22Rv1 (cell line): ENCODE measurements at regions not wholly inside any gene's neighbourhood (a gene's known extent, or its start where the extent isn't known, plus 50 kb on each side); places are given as distances from the start of the nearest gene placed in this dataset.

Experiments
- ZFX ChIP-seq: fragments of 450-650 bp; IDR thresholded peaks from 2 replicates; pipeline ENCODE4 v1.6.1; 2017; ENCODE audit warnings: antibody characterized with exemption, borderline replicate concordance
- TF ChIP-seq, protein P1 (sequence below): fragments of 450-650 bp; IDR thresholded peaks from 2 replicates; pipeline ENCODE4 v1.5.1; 2017; ENCODE audit warnings: mild to moderate bottlenecking

GRCh38 chr4:56267558-56267957 lies 119.7 kb downstream of the AASDH start:
- TF ChIP-seq, protein P1, sequence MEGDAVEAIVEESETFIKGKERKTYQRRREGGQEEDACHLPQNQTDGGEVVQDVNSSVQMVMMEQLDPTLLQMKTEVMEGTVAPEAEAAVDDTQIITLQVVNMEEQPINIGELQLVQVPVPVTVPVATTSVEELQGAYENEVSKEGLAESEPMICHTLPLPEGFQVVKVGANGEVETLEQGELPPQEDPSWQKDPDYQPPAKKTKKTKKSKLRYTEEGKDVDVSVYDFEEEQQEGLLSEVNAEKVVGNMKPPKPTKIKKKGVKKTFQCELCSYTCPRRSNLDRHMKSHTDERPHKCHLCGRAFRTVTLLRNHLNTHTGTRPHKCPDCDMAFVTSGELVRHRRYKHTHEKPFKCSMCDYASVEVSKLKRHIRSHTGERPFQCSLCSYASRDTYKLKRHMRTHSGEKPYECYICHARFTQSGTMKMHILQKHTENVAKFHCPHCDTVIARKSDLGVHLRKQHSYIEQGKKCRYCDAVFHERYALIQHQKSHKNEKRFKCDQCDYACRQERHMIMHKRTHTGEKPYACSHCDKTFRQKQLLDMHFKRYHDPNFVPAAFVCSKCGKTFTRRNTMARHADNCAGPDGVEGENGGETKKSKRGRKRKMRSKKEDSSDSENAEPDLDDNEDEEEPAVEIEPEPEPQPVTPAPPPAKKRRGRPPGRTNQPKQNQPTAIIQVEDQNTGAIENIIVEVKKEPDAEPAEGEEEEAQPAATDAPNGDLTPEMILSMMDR, result no peak
- no peak for TF ChIP-seq ZFX
